ENCODE measurements at regions not wholly inside any gene's neighbourhood (a gene's known extent, or its start where the extent isn't known, plus 50 kb on each side); places are given as distances from the start of the nearest gene placed in this dataset.

DNA sequence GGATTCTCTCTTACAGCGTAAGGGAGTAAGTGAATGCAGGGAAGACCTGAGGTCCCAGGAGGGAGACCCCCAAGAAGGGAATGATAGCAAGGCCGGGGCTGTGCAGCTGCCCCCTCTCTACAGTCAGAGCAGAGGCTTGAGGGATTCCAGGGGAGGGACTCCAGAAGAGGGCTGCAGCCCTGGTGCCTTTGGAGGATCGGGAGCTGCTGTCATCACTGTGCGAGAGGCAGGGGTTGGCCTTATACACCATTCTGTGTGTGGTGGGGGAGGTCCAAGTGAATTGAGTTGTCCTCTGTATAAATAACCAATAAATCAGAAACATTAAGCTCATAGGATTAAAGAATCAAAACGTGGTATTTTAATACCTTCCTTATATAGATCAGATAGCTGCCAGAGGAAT lies 114.9 kb downstream of the GLI2 start:
- TF ChIP-seq GZF1 (CRISPR knock-in tag; IDR thresholded peaks at IDR 0.05) (no peak), ZNF564 (CRISPR knock-in tag; IDR thresholded peaks at IDR 0.05) (no peak), NCOA1 (CRISPR knock-in tag; IDR thresholded peaks at IDR 0.05) (no peak), RXRA (CRISPR knock-in tag; IDR thresholded peaks at IDR 0.05) (no peak), ZNF280D (CRISPR knock-in tag; IDR thresholded peaks at IDR 0.05) (no peak), MTA3 (CRISPR knock-in tag; IDR thresholded peaks at IDR 0.05) (no peak), MAX (IDR thresholded peaks at IDR 0.05) (no peak), ZNF614 (CRISPR knock-in tag; IDR thresholded peaks at IDR 0.05; ENCODE audit: borderline replicate concordance) (no peak), ZNF616 (CRISPR knock-in tag; IDR thresholded peaks at IDR 0.05; ENCODE audit: low read depth) (no peak), IRF2 (CRISPR knock-in tag; IDR thresholded peaks at IDR 0.05) (no peak), TAF1 (CRISPR knock-in tag; IDR thresholded peaks at IDR 0.05) (no peak), HDAC6 (IDR thresholded peaks at IDR 0.05; ENCODE audit: low read depth, low read length) (no peak)
- TF ChIP-seq, protein P1, sequence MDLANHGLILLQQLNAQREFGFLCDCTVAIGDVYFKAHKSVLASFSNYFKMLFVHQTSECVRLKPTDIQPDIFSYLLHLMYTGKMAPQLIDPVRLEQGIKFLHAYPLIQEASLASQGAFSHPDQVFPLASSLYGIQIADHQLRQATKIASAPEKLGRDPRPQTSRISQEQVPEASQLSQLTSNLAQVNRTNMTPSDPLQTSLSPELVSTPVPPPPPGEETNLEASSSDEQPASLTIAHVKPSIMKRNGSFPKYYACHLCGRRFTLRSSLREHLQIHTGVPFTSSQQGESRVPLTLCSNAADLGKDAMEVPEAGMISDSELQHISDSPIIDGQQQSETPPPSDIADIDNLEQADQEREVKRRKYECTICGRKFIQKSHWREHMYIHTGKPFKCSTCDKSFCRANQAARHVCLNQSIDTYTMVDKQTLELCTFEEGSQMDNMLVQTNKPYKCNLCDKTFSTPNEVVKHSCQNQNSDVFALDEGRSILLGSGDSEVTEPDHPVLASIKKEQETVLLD (CRISPR knock-in tag; IDR thresholded peaks at IDR 0.05; ENCODE audit: low read depth) = no peak

All from HepG2 (cell line).